HT1080 (cell line): ENCODE measurements at regions not wholly inside any gene's neighbourhood (a gene's known extent, or its start where the extent isn't known, plus 50 kb on each side); places are given as distances from the start of the nearest gene placed in this dataset.

ENCODE experiments used
- DNase-seq: peaks from one replicate; pipeline ENCODE4 v3.0.0-alpha.2; 2015; ENCODE audit warnings: low read depth

DNA sequence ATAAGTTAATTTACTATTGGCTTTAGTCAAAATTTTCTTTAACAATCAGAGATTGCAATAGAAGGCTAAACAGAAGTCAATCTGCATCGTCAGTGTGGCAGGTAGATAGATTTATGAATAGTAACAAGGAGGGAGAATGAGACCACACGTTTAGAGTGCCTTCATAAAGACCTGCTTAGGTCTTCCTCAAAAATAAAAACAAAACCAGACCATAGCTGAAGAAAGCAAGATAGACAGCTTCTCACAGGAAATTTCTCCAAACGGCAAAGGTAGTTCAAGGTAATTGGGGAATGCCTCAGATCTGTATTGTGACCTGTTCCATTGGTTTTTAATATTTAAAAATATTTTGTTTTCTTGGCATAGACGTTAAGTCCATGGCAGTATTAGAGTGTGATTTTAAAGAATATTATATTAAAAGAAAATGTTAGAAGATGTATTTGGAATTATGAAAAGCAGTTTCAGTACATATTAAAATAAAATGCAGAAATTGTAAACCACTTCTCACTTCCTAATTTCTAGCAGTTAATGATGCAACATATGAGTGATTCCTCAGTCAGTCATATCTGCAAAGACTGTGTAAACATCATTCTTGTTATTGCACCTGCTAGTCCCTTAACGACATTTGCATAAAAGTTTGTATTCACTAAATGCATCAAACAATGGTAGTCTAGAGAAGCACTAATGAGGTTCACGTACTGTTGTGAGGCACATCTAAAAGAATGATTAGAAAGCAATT lies 278.0 kb downstream of the HLX start:
- DNase-seq = no peak

DNA sequence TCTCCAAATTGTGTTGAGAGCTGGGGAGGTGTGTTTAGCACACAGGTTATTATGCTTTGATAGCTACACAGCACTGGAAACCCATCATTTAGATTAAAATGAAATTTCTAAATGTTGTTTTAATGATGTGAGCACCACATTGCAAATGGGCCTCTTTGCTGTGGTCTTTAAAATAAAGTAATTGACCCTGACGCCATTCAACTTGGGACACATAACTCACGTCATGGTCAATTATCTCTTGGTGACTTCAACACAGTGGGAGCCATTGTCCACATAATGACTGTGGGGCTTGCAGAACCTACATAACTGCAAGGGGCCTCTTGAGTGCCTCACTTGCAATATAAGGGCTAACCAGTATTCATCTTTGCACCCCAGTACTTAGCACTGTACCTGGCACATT lies 280.4 kb downstream of the HLX start:
- no peak for DNase-seq

DNA sequence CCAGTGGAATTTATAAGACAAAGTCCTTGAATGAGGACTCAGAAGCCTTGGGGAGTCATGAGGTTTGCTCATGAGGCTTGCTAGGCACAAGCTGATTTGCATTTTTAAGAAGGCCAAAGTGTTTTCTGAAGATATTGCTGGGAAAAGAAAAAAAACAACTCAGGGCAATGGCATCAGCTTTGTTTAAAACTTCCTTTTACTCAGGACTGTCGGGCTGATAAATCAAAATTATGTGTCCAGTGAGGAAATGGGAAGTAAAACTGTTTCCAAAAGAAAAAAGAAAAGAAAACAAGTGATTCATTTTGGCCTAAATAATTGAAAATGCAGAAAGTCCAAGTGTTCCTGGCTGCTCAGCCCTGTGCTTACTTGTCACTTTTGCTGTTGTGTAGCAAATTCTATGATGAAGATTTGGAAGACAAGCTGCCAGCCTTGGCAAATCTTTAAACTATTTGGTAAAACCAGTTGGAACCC lies 282.4 kb downstream of the HLX start:
- DNase-seq = no peak

DNA sequence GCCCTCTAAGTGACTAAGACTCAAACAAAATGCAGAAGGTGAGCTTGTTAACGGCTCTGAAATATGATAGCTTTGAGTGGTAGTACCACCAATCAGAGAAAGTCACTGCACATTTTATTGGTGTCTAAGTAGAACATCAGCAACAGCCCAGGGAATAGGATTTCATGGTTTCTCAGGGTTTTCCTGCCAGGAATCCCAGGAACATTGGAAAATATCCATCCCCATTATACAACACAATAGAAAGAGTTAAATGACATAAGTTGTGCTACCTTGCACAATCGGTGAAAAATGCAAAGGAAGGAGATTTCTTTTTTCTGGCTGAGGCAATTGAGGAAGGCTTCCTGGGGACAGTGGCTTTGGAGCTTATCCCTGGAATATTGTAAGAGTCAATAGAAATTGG lies 283.1 kb downstream of the HLX start:
- no peak for DNase-seq

DNA sequence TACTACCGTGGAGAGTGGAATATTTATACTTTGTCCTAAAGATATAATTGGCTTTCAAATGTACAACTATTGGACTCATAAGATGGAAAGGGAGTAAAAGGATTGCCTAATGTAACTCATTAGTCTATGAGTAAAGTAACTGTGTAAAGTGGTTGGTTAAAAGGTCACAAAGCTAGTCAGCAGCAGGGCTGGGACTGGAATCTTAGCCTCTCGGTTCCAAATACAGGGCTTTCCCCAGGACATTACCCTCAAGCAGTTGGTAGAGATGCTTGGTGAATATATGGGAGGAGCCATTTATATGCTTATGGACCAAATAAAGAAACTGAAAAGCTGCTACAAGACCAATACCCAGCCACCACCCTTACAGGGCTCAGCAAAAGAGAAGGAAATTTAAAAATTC lies 283.7 kb downstream of the HLX start:
- no peak for DNase-seq

DNA sequence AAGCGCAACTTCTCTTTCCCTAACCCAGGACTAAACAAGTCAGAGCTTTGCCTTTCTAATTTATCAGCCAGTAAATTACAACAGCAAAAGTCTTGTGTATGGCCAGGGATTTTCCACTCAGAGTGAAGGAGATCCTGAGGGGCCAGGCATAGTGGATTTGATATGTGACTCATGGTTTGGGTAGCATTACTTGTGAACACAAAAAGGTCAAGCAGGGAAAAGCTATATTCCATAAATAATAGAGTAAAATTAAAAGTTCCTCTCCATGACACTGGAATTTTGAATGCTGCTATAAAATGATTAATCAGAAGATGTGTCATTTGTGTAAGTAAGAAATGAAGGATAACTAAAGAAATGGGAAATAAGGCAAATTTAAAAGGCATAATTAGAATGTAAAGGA lies 284.8 kb downstream of the HLX start:
- no peak for DNase-seq

DNA sequence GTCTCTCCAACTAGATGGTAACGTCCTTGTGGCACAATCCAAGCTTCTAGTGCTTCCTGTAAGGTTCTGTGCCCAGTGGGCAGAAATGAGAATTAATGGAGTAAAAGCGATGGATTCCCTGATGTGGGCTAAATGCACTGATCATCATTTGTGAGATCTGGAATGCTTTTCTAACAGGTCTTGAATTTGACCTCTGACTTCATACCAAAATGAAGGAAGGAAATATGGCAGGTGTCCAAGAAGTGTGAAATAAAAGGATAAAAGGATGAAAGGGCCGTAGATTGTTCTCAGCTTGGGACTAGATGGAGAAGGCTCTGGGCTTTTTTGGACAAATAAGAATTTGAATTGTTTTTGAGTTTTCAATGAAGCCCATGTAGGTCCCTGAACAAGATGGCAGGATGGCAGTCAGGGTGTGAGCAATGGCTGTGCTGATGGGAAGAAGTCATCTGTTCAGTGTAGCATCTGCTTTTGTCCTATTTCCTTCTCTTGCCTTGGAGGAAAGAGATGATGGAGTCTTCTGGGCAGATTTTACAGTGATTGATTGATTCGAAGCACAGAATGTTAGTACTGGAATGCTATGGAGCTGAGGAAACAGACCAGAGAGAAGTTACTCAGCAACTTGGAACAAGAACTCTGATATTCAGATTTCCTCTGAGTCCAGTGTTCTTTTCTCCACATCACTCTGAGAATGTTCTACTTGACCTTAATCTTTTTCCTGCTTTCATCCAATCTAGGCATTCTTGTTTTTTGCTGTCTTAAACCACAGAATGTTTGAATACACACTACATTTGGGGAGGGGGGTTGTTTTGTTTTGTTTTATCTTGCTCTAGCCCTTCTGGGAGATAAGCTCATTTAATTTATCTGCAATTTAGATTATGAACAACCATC lies 286.0 kb downstream of the HLX start:
- no peak for DNase-seq

DNA sequence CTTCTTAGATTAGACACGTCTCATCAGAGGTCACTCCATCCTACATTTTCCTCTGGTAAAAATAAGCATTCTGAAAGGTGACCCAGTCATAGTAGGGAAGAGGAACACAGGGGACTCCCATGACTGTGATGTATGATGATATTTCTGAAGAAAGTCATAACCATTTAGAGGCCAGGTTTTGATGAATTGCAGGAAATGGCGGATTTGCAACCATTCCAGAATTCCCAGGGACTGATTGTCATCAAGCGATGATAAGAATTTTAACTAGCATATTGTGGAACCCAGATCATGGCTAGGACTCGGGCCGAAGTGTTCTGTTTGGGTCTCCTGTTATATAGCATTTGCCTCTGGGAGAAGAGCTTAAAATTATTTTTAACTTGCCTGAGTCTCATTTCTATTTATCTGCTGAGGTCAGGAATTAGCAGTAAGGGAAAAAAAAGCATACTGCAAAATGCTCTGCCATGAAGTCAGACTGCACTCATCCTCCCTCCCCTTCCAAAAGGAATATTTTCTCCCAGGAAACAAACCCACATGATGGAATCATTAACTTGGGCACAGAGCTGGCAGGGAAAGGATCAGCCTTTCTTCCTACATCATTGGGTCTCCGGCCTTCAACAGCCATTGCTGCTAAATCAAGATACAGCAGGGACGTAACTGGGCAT lies 286.7 kb downstream of the HLX start:
- DNase-seq = no peak

DNA sequence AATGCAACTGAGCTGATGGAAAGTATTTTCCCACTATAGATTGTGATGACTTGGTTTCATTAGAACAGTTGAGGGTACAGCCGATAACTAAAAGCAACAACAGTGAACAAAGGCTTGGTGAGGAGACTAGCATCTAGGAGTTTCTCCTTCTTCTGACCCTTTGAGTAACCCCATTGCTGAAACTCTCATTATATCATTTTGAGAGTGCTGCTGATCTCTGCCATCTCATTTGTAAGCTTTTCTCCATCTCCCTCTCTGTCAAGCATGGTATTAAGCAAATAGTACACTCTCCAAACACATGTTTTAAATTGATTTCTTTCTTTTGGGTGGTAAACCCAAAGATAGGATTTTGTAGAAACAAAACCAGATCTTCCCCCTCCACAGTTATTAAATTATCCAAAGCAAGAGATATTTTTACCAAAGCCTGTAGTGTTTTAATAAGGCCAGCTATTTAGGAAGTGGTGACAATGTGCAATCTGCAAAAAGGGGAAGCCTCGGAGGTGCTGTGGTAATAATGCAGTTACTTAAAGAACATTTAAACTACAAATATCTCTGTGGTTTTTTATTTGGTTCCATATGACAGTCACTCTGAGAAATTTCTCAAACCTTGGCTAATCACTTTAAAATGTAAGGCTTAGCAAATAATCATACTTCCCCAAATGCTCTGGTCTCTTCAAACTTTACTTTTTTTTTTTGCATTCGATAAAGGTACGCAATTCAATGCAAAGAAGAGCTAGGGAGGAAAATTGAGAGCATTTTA lies 287.5 kb downstream of the HLX start:
- no peak for DNase-seq

DNA sequence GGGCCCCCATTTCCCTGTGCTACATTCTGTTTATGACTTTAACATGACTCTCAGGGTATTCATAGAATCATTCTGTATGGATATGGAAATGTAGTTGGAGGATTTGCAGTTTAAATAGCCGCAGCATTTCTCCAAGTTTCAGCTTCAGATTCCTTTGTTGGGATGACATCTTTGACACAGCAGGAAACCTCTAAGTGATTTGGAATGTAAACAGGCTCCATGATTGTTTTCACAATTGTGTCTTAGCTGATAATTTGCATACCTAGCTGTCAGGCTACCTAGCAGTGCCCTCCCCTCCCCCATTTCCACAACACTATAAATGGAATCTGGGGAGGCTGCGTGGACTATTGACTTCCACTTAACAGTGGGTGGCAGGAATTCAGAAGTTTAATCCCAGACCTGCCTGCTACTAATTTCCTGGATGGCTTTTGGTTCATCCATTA lies 290.2 kb downstream of the HLX start:
- no peak for DNase-seq

DNA sequence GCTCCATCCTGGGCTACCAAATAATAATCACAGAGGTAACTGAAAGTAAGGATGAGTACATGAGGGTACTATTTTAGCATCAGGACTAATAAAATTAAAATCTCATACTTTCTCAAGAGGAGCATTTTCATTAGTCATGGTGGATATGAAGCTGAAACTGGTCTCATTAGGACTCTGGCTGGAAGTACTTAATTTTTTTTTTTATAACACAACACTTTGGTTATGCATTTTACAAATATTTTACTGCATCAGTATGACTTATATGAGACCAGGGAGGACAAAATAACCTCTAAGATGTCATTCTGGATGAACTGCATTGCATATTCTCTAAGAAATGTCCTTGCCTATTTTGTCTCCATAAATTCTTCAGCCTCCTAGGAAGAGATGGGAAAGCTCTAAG lies 290.9 kb downstream of the HLX start:
- no peak for DNase-seq

DNA sequence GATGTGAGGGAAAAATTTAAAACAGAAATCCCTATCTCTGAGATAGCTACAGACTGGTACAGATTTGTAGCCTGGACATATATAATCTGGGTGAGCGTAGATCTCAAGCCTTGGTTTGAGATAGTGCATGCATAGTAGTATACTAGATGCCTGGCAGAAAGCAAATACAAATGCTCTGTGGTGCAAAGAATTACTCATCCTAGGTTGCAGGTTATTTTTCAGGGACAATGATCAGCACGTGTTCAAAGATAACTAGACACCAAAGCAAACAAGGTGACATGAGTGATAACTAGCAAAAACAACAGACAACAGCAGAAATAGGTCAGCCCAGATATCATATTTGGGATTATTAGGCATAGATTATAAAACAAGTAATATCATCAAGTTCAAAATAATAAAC lies 292.5 kb downstream of the HLX start:
- DNase-seq = no peak

DNA sequence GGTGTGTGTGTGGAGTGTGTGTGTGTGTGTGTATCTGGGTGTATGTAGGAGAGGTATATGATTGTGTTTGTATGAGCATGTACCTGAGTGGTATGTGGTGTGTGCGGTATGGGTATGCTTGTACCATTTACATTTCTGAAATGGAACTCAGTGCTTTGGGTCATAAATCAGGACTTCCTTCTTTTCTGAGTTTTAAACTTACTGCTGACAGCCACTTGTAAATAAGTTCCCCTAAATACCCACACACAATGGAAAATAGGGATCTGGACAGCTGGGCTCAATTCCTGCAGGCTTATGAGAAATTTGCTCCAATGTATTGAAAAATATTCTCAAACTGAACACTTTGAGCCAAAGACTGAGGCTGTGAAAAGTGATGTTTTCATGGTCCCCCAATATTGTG lies 293.6 kb downstream of the HLX start:
- no peak for DNase-seq

DNA sequence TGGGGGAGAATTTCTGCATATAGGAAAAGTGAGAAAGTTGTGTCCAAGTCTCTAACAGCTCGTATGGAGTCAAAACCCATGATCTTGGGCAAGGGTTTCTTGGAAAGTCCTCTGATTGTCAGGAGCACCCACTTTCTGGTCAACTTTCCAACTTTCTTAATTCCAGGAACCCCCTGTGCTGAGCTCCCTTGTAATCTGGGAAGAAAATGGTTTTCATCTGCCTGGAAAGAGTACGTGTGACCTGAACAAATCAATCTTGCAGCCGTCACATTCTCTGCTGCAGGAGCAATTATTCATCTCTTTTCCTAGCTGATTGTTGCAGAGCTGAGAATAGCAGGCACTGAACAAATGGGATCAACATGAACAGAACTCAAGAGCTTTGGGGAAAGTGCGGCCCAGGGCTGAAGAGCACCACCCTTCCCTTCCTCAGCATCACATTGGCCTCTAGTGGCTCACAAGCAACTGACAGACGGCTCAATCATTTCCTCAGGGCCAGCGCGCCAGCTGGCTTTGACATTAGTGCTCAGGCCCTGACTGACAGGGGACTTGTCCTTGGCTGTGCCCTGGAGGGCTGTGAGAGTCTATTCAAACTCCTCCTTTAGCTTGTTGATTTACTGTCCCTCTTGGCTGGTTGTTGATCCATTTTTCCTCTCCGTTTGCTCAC lies 295.2 kb downstream of the HLX start:
- no peak for DNase-seq

DNA sequence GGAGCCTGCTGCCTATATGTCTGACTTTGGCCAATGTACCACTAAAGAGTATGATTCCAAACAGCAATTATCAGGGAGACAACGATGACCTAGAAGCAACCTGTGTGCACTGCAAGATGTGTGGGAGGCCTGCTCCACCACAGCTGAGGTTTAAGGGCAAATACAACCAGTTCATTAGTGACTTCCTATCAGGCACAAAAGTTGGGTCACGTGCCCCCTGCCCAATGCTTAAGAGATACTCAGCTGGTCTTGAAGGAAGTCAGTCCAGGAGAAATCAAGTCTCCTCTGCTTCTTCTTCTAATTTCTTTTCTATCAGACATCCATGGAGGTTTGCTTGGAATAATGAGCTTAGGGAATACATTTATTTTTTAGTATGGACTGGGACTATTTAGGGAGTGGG lies 296.0 kb downstream of the HLX start:
- DNase-seq = no peak

DNA sequence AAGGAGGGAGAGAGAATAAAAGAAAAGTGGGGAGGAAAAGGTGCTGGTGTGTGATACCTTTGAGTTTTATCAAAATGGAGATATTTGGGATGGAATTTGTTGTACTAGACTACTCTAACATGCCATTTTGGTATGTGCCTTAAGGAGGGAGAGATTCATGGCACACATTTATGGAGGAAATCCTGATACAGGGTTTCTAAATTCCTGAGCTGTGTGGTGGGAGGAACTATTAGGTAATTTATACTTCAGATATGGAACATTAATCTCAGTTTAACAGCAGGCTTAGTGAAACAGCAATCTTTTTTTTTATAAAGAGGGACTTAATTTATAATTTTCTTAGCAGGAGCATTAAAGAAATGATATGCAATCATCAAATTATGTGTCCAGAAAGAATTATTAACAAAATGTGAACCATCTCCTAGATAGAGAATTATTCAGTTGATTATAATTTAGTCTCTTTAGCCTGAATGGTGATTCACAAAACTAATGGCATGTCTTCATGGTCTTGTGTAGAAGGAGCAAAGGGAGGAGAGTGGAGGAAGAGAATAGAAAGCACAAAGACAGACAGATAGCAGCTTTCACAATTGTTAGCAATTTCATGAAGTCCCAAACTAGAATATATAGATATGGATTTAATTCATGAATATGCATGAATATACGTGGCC lies 301.6 kb downstream of the HLX start:
- DNase-seq = no peak

DNA sequence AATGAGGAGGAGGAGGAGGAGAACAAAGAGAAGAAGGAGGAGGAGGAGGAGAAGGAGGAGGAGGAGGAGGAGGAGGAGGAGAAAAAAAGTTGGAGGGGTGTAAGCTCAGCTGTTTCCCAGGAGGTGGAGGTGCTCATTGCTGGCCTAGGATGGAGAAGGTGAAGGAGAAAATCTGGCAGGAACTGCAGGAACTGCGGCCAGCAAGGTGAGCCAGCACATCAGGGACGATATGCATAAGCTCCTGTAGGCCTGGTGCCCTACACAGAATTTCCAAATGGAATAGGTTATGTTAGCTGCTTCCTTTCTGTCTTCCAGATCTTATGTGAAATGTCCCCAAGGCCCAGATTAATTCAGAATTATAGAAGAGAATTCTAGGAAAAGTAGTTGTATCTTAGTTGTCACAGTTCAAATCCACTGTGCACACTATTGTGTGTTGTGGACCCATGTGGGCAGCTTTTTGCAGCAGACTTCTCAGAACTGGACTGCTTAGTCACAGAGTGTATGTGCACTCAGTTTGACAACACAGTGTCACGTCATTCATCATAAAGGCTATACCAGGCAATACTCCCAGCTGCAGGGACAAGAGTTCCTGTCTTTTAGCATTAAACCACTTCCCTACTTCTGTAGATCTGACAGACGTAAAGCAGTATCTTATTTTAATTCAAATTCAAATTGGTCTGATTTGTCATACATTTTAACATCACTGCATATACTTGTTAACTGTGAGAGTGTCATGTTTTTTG lies 303.7 kb downstream of the HLX start:
- no peak for DNase-seq

DNA sequence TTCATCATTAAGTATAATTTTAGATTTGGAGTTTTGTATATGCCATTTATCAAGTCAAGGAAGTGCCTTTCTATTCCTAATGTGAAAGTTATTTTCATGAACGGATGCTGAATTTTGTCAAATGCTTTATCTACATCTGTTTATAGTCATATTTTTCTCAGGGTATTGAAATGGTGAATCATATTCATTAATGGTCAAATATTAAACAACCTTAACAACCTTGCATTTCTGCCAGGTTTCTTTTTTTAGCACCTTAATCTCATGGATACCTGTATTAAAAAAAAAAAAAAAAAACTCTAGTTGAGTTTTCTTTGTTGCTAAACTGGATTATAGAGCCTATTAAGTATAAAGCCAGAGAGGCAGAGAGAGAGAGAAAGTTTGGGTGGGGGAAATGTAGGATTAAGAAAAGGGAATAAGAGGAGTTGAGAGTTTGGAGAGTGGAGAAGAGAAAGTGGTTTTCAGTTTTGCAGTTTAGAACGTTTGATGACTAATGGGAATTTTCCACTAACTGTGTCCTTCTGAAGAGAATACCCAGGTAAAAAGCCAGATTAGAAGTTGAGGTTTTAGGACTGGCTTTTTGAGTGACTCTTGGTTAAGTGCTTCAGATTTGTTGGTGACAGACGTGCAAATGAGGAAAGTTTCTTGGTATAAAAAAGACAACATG lies 305.0 kb downstream of the HLX start:
- no peak for DNase-seq

DNA sequence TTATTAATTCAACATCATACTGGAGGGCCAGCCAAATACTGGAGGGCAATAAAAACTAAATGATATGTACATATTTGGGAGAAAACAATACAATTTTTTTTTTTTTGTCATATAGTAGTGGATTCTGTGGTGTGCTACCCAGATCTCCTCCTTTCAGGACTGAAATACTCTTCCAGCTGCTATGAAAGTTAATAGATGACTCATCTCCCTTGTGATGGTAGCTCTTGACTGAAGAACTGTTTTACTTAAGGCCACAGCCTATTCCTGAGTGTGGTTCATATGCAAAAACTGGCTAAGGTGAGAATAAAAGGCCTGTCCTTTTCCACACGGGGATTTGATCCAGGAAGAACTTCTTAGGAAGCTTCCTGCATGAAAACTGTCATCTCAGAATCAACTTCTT lies 307.9 kb downstream of the HLX start:
- DNase-seq = peak; percentile 30
